Dedifferentiated amniotic fluid mesenchymal stem cell (primary cell): ENCODE measurements at regions not wholly inside any gene's neighbourhood (a gene's known extent, or its start where the extent isn't known, plus 50 kb on each side); places are given as distances from the start of the nearest gene placed in this dataset.

Experiments used
- DNase-seq: peaks from one replicate; pipeline ENCODE4 v3.0.0-alpha.2; 2016; ENCODE audit errors: extremely low spot score

GRCh38 chr5:23579566-23579965 lies 72.2 kb downstream of the PRDM9 start:
- no peak for DNase-seq

GRCh38 chr5:23583081-23583480 lies 75.7 kb downstream of the PRDM9 start:
- DNase-seq, result no peak

GRCh38 chr5:23588841-23589326 lies 81.5 kb downstream of the PRDM9 start:
- DNase-seq, result no peak

- no peak for DNase-seq
Measured at GRCh38 chr5:23591250-23591649, 83.8 kb downstream of the PRDM9 start.

GRCh38 chr5:23606927-23607326 lies 99.5 kb downstream of the PRDM9 start:
- DNase-seq, result no peak

- DNase-seq, result no peak
Measured at GRCh38 chr5:23612701-23613100, 105.3 kb downstream of the PRDM9 start.

GRCh38 chr5:23613566-23613965 lies 106.2 kb downstream of the PRDM9 start:
- no peak for DNase-seq

GRCh38 chr5:23614422-23614821 lies 107.0 kb downstream of the PRDM9 start:
- no peak for DNase-seq

GRCh38 chr5:23626961-23627360 lies 119.6 kb downstream of the PRDM9 start:
- no peak for DNase-seq

- no peak for DNase-seq
Measured at GRCh38 chr5:23627976-23628375, 120.6 kb downstream of the PRDM9 start.

- no peak for DNase-seq
Measured at GRCh38 chr5:23629396-23629795, 122.0 kb downstream of the PRDM9 start.

- DNase-seq, result no peak
Measured at GRCh38 chr5:23631302-23632045, 124.1 kb downstream of the PRDM9 start.

GRCh38 chr5:23635938-23636337 lies 128.5 kb downstream of the PRDM9 start:
- DNase-seq, result no peak

GRCh38 chr5:23639326-23639725 lies 131.9 kb downstream of the PRDM9 start:
- no peak for DNase-seq

GRCh38 chr5:23648656-23649055 lies 141.2 kb downstream of the PRDM9 start:
- DNase-seq, result no peak

GRCh38 chr5:23649594-23649993 lies 142.2 kb downstream of the PRDM9 start:
- DNase-seq, result no peak

GRCh38 chr5:23655674-23656073 lies 148.3 kb downstream of the PRDM9 start:
- no peak for DNase-seq

GRCh38 chr5:23675456-23675855 lies 168.0 kb downstream of the PRDM9 start:
- DNase-seq, result no peak

GRCh38 chr5:23677996-23678395 lies 170.6 kb downstream of the PRDM9 start:
- DNase-seq, result no peak

GRCh38 chr5:23684103-23684502 lies 176.7 kb downstream of the PRDM9 start:
- no peak for DNase-seq

- DNase-seq, result no peak
Measured at GRCh38 chr5:23703940-23704855, 196.8 kb downstream of the PRDM9 start.

- DNase-seq, result no peak
Measured at GRCh38 chr5:23717486-23717885, 210.1 kb downstream of the PRDM9 start.

GRCh38 chr5:23718564-23718963 lies 211.2 kb downstream of the PRDM9 start:
- no peak for DNase-seq
